WI38 (cell line): ENCODE measurements at regions not wholly inside any gene's neighbourhood (a gene's known extent, or its start where the extent isn't known, plus 50 kb on each side); places are given as distances from the start of the nearest gene placed in this dataset.

Source experiments
- H3K4me3 ChIP-seq: 2 replicates; pipeline ENCODE4 v1.5.1; 2011; ENCODE audit warnings: low read depth, mild to moderate bottlenecking, control low read depth, low read length
- TF ChIP-seq, protein P1 (sequence below): IDR thresholded peaks from 2 replicates; pipeline ENCODE4 v1.5.1; 2012; ENCODE audit warnings: low read depth, mild to moderate bottlenecking, control low read depth, low read length

DNA sequence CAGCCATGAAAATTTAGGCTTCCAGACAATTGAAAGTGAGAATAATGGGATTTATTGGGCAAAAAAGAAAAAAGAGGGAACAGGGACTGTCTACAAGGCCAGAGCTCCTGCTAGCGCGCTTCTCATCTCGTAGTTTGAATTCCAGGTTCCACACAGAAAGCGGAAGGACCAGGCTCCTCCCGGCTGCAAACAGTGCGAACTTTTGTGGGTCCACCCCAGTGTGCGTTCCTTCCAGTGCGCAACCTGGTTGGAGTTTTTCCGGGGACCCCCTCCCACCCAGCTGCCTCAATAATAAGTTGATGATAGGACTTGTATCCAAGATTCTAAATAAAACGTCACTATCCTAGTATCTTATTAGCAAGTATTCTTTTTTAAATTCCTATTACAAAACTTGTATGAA is 467.7 kb upstream of the TUSC1 start:
- TF ChIP-seq, protein P1, sequence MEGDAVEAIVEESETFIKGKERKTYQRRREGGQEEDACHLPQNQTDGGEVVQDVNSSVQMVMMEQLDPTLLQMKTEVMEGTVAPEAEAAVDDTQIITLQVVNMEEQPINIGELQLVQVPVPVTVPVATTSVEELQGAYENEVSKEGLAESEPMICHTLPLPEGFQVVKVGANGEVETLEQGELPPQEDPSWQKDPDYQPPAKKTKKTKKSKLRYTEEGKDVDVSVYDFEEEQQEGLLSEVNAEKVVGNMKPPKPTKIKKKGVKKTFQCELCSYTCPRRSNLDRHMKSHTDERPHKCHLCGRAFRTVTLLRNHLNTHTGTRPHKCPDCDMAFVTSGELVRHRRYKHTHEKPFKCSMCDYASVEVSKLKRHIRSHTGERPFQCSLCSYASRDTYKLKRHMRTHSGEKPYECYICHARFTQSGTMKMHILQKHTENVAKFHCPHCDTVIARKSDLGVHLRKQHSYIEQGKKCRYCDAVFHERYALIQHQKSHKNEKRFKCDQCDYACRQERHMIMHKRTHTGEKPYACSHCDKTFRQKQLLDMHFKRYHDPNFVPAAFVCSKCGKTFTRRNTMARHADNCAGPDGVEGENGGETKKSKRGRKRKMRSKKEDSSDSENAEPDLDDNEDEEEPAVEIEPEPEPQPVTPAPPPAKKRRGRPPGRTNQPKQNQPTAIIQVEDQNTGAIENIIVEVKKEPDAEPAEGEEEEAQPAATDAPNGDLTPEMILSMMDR: no peak
- H3K4me3 ChIP-seq: no peak overlapping the region

DNA sequence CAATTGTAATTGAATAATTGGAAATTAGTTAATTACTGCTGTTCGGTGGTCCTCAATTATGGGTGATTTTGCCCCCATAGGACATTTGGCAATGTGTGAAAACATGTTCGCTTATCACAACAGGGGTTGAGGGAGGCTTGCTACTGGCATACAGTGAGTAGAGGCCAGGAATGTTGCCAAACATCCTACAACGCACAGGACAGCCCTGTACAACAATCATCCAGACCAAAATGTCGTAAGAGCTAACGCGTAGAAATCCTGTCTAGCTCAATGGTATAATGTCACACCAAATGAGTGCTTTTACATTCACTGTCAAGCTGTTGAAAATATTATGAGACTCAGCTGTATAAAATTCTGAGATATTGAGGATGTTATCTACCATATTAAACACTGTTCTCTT is 464.4 kb upstream of the TUSC1 start:
- no peak overlapping the region for H3K4me3 ChIP-seq
- TF ChIP-seq, protein P1: no peak

DNA sequence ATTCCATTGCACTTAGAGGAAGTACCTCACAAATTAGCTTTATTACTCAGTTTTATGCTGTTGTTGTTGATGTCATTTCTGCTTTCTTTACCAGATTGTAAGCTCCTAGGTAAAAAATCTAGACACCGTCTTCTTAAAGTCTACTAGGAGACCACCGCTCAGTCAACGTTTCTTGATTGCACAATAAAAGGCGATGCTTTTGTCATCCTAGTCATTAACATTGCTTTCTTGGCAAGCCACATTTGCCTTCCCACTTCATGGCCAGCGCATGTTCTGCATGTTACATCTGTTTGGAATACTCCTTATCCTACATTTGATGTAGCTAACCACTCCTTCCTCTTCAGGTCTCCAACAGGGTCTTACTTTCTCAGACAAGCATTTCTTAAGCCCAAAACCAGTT is 464.0 kb upstream of the TUSC1 start:
- TF ChIP-seq, protein P1: no peak

GRCh38 chr9:26133537-26133936 is 455.3 kb upstream of the TUSC1 start:
- no peak overlapping the region for H3K4me3 ChIP-seq
- TF ChIP-seq, protein P1: no peak

More for the DNA sequence above, 464.0 kb upstream of the TUSC1 start:
- no peak overlapping the region for H3K4me3 ChIP-seq

- H3K4me3 ChIP-seq: no peak overlapping the region
- TF ChIP-seq, protein P1: no peak
Measured at GRCh38 chr9:26132746-26133312, 454.6 kb upstream of the TUSC1 start.

DNA sequence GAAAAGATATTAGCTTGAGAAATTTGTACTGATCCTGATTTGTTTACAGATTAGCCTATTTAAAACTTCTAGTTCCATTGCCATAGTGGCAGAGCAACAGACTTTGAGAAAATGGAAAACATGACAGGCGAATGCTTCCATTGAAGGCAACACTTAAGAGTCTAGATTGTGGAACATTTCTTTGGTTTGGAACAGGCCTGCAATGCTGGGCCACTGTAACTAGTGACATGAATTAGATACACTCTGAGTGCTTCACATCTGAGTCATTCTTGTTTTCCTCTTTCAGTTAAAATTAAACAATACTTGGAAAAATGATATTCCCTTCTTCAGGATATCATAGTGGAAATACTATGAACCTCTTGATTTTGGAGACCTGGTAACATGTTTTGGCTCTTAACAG is 453.6 kb upstream of the TUSC1 start:
- TF ChIP-seq, protein P1: no peak

GRCh38 chr9:26129217-26129616 is 451.0 kb upstream of the TUSC1 start:
- TF ChIP-seq, protein P1: no peak
- H3K4me3 ChIP-seq: no peak overlapping the region

More for the DNA sequence above, 453.6 kb upstream of the TUSC1 start:
- H3K4me3 ChIP-seq: no peak overlapping the region
